ENCODE measurements at regions not wholly inside any gene's neighbourhood (a gene's known extent, or its start where the extent isn't known, plus 50 kb on each side); places are given as distances from the start of the nearest gene placed in this dataset.

DNA sequence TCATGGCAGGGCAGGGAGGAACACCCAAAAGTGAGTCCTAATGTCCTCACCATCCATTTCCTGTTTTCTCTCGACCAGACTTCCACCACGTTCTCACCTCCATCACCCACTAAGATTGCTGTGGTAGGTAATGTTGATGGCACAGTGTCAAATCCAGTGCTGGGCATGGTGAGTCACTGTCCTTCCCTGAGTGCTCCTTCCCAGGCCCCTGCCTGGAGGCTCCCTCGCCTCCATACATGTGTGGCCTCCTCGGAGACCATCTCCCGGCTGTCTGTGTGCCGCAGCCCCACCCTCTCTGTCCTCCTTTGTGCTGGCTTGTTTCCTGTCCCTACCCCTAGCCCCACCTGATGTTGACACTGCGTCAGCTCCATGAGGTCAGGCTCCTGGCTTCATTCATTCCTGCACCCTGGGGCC, 177.5 kb downstream of the SYK start:
- H3K4me3 ChIP-seq (ENCODE audit: low read depth, low read length): no peak overlapping the region
- TF ChIP-seq, protein P1, sequence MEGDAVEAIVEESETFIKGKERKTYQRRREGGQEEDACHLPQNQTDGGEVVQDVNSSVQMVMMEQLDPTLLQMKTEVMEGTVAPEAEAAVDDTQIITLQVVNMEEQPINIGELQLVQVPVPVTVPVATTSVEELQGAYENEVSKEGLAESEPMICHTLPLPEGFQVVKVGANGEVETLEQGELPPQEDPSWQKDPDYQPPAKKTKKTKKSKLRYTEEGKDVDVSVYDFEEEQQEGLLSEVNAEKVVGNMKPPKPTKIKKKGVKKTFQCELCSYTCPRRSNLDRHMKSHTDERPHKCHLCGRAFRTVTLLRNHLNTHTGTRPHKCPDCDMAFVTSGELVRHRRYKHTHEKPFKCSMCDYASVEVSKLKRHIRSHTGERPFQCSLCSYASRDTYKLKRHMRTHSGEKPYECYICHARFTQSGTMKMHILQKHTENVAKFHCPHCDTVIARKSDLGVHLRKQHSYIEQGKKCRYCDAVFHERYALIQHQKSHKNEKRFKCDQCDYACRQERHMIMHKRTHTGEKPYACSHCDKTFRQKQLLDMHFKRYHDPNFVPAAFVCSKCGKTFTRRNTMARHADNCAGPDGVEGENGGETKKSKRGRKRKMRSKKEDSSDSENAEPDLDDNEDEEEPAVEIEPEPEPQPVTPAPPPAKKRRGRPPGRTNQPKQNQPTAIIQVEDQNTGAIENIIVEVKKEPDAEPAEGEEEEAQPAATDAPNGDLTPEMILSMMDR (IDR thresholded peaks at IDR 0.05; ENCODE audit: insufficient read depth, low read depth, low read length): no peak
- no peak for DNase-seq (ENCODE audit: low read depth)

DNA sequence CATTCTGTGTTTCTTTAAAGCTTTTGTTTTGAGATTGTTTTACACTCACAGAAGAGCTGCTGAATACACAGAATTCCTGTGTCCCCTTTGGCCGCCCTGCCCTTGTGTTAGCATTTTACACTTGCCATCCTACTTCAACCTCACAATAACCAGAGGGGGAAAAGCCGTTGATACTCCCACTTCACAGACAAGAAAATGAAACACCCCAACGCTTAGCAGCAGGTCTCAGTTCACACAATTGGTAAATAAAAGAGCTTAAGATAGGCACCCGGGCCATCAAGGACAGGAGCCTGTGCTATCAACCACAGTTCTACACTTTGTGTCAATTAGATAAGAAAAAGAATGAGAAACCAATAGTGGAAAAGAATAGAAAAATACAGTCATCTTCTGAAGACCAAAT, 178.0 kb downstream of the SYK start:
- TF ChIP-seq, protein P1 (IDR thresholded peaks at IDR 0.05; ENCODE audit: insufficient read depth, low read depth, low read length): no peak
- DNase-seq (ENCODE audit: low read depth): no peak
- no peak overlapping the region for H3K4me3 ChIP-seq (ENCODE audit: low read depth, low read length)

DNA sequence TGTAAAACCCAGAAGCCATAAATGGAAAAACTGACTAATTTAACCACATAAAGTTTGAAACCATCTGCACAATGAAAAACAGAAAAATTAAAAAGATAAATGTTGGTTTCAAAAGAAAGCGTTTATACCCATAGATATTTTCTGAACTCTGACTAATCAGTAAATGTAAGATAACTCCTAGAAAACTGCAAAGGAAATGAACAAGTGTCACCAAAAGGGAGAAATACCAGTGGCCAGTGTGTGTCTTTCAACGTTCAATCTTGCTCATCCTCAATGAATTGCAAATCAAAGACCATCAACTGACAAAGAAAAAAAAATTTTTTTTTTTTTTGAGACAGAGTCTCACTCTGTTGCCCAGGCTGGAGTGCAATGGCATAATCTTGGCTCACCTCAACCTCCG, 180.1 kb downstream of the SYK start:
- H3K4me3 ChIP-seq (ENCODE audit: low read depth, low read length): no peak overlapping the region
- no peak for DNase-seq (ENCODE audit: low read depth)
- TF ChIP-seq, protein P1 (IDR thresholded peaks at IDR 0.05; ENCODE audit: insufficient read depth, low read depth, low read length): no peak

DNA sequence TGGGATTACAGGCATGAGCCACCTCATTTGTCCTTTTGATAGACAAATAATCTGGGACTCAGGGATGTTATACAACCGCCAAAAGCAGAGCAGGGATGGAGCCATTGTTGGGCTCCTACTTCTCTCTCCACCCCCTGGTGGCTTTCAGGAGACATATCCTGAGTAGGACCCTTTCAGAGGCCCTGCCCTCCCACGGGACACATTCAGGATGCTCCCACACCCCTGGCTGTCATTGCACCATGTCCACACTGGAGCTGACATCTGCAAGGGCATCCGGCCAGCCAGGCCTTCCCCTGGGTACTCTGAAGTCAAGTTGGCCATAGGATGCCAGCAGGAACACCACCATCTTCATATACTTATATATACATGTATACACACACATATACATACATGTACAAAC, 181.8 kb downstream of the SYK start:
- DNase-seq (ENCODE audit: low read depth): no peak
- no peak overlapping the region for H3K4me3 ChIP-seq (ENCODE audit: low read depth, low read length)
- TF ChIP-seq, protein P1 (IDR thresholded peaks at IDR 0.05; ENCODE audit: insufficient read depth, low read depth, low read length): no peak

DNA sequence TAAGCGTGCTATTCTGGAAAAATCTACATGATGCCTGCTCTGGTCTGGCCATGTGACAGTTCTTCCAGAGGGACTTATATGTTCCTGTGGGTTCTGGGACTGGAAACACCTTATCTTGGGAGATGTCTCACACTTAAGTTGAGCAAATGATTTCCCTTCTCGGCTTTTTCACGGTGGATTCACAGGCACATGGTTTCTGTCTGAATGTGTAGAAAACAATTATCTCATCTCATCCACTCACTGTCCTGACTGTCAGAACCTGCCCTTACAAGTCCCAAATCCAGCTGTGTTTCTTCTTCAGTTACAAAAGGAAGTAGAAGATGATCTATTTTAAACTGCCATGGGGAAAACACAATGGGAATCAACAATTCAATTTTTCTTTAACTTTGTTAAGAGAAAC, 184.0 kb downstream of the SYK start:
- DNase-seq (ENCODE audit: low read depth): no peak

DNA sequence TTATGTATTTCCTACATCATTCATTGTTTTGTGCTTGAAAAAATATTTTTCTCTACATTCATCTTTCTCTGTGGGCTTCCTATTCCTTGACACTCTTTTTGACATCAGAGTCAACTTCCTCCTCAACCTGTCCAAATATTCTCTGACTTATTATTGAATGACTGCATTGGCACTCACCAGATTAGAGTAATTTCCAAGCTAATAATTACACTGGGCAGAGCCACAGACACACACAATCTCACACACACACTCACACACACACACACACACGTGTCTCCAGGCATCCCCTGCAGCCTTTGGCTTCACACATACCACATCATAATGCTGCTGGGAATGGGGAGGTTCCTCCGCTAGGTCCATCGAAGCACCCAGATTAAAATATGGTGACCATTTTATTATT, 184.5 kb downstream of the SYK start:
- H3K4me3 ChIP-seq (ENCODE audit: low read depth, low read length): no peak overlapping the region
- TF ChIP-seq, protein P1 (IDR thresholded peaks at IDR 0.05; ENCODE audit: insufficient read depth, low read depth, low read length): no peak
- no peak for DNase-seq (ENCODE audit: low read depth)

More for the DNA sequence above, 184.0 kb downstream of the SYK start:
- TF ChIP-seq, protein P1 (IDR thresholded peaks at IDR 0.05; ENCODE audit: insufficient read depth, low read depth, low read length): no peak
- no peak overlapping the region for H3K4me3 ChIP-seq (ENCODE audit: low read depth, low read length)

DNA sequence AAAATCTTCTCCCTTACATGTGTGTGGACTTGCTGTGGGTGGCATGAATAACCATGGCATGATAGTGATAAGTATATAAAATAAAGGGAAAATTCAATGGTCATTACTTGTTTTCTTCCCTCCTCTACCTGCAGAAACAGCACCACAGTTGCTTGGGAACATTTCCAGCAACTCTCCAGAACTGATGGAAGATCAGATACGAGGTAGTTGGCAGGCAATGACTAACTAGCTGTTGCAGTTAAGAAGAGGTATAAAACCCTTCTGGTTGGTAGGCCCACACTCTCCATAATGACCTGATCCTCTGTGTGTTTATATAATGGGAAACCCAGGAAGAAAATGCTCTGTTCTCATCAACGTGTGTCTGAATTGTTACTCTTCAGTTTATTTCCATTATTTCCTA, 185.9 kb downstream of the SYK start:
- H3K4me3 ChIP-seq (ENCODE audit: low read depth, low read length): no peak overlapping the region
- no peak for DNase-seq (ENCODE audit: low read depth)
- TF ChIP-seq, protein P1 (IDR thresholded peaks at IDR 0.05; ENCODE audit: insufficient read depth, low read depth, low read length): no peak

Data from fibroblast of villous mesenchyme (primary cell).